NCI-H526 (cell line): ENCODE measurements at regions not wholly inside any gene's neighbourhood (a gene's known extent, or its start where the extent isn't known, plus 50 kb on each side); places are given as distances from the start of the nearest gene placed in this dataset.
"Not testable (repeated sequence)": the region's sequence is repeated elsewhere in the genome, so short reads cannot be mapped to it uniquely, and the experiment has no call there.

Experiments
- DNase-seq, 2 experiments: peaks; one replicate each; lab custom pipeline; 2025; lab: John Stamatoyannopoulos, UW

DNA sequence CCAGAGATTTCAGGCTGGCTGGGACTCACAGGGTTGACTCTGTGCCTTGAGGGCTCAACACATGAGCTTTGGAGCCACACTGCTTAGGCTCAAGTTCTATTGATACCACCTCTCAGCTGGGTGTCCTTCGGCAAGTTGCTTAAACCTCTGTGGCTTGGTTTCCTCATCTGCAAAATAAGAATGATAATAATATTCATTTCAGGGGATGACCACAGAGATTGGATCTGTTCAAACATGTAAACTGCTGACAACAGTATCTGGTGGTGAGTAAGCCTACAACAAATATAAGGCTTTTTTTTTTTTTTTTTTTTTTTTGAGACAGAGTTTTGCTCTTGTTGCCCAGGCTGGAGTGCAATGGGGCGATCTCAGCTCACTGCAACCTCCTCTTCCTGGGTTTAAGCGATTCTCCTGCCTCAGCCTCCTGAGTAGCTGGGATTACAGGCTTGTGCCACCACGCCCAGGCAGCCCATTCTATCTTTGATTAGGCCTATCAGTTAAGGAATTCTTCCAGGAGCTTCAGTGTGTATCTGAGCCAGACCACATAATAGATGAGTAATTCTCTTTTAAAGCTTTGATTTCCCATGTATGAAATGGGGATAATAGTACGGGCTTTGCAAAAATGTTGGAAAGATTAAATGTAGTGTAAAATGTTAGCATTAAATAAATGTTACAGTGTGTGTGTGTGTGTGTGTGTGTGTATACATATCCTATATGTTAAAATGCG lies 437.6 kb downstream of the PRDM2 start:
- no peak for DNase-seq

DNA sequence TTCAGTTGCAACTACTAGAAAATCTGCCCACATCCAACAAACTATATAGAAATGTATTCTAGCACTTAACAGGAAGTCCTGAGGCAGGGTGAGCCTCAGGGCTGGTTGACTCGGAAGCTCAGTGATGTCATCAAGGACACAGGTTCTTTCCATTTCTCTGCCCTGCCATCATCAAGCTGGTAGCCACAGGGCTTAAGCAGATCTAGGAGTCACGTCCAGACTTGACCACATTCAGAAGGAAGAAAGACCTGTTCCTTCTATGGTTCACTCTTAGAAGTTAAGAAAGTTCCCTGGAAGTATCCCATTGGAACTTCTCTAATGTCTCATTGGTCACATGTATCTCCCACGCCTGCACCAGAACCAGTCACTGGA lies 438.1 kb downstream of the PRDM2 start:
- no peak for DNase-seq

DNA sequence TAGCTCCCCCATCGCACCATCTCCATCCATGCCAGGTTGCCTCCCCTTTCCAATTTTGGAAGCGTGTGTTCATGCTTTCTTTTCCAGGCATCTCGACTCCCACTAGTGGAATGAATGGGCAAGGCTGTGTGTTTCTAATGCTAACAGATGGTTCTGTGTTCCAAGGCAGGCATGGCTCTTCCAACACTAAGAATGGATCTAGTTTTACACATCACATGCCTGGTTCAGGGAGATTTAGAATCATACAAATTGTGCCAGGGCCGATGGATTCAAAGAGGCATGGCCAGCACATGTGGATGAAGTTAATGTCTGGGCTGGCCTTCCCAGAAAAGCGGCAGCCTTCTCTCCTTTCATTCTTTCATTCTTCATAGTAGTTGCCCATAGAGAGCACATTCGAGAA lies 438.7 kb downstream of the PRDM2 start:
- DNase-seq, result no peak

DNA sequence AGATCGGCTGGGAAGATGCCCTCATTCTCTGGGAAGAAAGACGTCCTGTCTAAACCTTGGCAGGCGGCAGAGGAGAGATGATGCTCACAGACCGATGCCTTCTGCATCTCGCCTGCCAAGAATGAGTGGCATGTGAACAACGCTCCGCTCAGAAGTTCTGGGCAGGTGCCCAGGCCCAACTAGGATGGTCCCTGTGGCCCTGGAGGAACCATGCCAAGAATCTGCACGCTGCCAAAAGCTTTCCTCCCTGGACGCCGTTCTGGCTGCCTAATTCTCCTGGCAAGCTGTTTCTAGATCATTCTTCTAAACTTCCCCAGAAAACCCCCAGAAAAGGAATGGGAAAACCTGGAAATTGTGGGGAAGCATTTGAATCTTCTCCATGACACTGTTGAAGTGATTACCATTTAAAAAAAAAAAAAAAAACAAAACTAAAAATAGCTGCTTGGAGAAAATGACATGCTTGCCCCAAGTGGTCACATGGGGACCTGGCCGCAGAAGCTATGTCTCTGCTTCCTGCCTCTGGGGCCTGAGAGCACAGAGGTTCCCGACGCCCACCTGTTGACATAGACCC lies 440.9 kb downstream of the PRDM2 start:
- no peak for DNase-seq

DNA sequence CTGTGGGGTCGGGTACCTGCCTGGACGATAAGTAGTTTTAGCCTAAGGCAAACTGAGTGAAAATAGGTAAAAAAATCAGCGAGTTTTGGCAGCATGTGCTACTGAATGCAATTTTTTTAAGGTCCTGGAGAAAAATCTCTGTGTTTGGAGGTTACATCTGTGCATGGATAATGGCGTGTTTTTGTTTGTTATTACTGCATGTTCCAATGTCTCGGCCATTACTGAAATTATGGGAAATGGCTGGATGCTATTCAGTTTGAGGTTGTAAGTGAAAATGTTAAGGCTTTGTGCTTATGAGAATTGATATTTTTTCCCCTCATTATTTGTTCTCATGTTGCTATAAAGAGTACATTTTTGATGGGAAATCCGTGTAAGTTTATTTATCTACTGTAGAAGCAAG lies 441.7 kb downstream of the PRDM2 start:
- DNase-seq, result no peak

DNA sequence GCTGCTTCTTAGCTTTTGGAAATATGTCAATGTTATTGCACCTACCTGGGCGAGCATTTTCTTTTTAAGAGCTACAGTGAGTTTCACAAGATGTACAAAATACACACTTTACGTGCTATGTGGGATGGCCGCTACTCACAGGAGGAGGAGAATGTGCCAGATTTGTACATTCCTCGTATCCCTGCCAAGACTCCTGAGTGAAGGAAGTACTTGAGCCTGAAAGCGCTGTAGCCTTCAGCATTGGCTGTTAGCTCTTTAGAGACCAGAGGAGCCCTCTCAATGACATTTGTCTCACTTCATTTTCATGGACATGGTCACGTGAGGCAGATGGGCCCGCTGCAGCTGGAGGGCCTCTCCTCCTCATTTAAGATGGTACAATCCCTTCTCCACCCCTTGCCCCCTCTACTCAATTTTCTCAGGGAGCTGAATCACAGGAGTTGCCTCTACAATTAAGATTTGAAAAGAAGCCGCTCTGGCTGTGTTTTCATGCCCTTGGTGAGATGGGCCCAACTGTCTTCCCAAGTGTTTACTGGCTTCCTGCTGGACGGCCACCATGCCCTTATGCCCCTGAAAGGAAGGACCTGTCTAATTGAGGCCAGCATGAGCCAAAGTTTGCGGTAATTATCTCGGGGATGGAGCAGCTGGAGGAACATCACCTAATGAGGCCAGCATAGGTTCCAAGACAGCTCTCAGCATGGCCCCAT lies 442.6 kb downstream of the PRDM2 start:
- DNase-seq, result no peak

DNA sequence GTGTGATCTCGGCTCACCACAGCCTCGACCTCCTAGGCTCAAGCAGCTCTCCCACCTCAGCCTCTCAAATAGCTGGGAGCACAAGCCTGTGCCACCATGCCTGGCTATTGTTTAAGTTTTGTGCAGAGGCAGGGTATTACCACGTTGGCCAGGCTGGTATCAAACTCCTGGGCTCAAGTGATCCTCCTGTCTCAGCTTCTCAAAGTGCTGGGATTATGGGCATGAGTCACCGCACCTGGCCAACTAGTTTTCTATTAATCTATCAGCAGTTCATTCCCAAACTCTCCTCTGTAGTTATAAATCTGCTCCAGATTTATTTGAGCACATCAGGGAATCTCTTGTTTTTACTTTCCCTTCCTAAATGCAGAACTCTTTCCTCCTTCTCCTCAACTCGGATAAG lies 443.8 kb downstream of the PRDM2 start:
- DNase-seq, result no peak

DNA sequence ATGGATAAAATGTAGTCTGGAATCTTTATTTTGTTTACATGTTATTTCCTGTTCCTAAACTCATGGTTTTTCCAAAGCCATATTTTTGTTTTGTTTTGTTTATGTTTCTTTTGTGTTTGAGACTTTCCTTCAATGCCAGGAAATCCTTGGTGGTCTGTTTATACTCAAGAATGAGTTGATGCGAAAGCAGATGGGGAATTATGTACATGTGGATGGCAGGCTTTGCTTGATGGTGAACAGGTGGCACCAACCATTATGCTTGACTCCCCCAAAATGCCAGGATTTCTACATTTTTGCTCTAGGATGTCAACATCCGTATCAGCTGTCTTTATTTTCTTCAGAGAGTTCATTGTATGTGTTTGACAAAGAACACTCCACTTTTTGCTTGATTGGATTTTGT lies 448.5 kb downstream of the PRDM2 start:
- no peak for DNase-seq

DNA sequence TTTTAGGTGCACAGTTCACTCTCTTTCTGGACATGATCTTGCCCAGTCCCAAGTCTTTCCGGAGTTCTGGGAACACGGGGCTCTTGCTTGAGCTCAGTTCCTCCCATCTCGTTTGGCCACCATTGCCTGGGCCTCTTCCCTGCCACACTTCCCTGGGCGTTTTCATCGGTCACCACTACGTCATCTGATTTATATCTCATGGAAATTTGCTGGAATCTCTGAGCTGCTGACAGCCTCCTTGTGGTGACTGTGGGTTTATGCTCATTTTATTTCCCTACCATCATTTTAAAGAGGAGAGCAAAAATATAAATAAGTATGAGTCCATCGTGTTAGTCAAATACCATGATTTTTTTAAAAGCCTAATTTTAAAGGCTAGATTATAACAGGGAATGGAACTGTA lies 449.1 kb upstream of the KAZN start:
- DNase-seq, result peak; percentile 66 to 77

DNA sequence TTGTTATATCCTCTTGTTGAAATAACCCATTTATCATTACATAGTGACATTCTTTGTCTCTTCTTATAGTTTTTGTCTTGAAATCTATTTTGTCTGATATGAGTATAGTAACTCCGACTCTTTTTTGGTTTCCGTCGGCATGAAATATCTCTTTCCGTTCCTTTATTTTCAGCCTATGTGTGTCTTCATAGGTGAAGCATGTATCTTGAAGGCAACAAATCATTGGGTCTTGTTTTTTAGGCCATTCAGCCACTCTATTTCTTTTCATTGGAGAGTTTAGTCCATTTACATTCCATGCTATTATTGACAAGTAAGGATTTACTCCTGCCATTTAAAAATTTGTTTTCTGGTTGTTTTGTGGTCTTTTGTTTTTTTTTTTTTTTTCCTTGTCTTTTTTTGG lies 441.9 kb upstream of the KAZN start:
- no peak for DNase-seq

DNA sequence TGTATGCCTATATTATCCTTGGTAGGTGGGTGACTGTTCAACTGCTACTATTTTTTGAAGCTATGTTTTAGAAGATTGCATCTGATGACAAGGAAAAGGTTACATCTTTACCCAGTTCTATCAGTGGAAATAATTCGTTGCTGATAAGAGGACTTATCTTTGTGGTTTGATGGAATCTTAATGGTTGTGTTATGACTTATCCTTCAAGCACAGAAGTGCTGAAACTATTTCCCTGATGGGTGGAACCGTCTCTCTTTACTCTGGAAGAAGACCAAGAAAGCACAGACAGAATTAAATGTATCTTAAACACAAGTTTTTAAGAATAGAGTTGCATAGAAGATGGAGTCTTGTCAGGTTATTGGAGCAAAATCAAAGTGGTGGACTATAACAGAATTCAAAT lies 437.7 kb upstream of the KAZN start:
- no peak for DNase-seq

DNA sequence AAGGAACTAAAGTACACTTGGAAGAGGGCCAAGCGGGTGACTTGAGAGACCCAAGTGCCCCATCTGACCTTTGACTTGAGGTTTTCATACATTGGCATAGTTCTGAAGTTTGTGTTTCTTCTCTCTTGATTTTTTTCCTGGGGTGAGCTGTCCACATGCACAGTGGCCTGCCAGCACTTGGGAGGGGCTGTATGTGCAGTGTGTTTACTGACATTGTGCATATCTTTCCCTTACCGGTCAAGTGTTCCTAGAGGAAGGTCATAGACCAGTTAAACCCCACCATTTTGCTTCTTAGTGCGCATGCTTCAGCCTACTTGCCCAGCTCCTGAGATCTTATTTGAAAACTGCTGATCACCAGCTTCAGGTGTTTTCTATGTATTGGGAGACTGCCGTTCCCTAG lies 435.2 kb upstream of the KAZN start:
- DNase-seq, result no peak

DNA sequence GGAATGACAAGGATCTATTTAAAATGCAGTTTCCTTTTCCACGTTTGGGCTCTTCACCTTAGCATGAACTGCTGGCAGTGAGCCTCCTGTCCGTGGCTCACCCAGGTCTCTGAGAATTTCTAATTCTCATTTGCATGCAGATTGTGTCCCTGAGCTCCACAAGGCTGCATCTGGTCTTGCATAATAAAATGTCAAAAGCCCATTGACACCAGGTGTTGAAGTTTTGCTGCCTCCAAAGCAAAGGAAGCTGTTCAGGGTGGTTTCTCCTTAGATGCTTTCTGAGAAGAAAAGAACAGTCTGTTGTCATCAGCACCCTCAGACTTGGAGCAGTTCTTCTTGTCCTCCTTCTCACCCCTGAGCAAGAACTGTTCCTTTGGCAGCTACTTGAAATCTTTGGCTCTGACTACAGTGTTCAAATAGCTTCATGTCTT lies 433.1 kb upstream of the KAZN start:
- peak; percentile 72 to 84 for DNase-seq

DNA sequence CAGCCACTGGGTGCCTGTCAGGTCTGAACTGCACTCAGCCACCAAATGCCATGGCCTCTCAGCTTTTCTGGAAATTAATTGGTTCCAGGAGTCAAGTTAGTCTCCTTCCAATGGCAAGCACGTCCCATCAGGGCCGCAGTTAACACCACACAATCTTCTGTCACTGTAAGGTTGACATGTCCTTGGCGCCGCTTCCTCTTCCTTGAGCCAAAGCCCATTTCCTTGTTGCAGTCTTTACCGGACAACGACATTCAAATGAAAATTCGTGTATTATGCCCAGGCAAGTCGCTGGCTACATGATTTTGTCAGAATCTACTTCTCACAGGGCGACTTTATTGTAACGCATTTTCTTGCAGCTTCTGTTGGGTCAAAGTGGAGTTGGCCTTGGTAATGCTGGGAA lies 430.6 kb upstream of the KAZN start:
- DNase-seq, result no peak

DNA sequence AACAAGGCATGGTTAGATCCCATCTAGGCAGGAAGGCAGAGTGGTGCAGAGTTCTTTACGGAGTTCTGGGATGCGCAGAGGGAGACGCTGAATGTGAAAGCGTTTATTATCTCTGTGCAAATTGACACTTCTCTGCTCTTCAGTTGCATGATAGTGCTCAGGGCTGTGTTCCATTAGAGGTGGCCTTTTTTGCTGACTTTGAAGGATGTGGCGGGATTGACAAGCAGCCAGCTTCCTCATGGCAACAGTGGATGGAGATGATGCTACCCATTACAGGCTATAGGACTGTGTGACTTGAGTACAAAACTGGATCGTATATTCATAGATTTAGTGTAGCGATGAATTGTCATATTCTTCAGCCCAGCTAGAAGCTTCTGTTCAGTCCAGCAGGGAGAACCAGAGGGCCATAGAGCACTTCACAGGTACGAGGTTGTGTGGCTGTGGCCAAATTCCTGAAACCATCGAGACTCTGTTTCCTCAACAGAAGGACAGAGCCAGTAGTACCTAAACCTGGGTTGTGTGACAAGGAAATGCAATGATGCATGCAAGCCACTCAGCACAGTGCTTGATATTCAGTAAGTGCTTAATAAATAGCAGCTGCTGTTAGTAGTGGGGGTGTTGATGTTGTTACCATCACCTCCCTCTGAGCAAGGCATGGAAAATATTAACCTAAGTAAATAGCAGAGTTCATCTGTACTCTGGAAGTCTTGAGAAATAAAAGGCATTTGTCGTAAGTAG lies 430.0 kb upstream of the KAZN start:
- no peak for DNase-seq

DNA sequence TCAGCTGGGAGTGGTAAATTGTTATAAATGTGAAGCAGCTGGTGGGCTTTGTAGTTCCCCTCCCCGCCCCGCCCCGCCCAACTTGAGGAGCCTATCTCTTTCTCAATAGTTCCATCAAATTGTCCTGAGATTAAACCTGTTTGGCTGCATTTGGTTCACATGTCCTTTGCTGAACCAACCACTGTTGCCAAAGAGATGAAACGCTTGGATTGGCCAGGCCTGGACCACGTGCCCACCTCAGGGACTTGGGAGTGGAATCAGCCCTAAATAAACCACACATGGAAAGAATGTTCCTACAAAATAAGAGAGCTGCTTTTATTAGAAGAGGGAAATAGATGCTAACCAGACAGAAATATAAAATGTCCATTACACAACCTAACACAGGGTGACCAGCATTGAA lies 424.9 kb upstream of the KAZN start:
- no peak for DNase-seq

DNA sequence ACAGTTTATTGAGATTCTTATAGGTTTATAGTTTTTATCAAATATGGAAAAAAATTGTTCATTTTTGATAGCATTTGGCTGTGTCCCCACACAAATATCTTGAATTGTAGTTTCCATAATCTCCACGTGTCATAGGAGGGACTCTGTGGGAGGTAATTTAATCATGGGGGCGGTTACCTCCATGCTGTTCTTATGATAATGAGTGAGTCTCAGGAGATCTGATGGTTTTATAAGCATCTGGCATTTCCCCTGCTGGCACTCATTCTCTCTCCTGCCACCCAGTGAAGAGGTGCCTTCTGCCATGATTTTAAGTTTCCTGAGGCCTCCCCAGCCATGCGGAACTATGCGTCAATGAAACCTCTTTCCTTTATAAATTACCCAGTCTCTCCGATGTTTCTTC lies 420.6 kb upstream of the KAZN start:
- DNase-seq, result not testable (repeated sequence)

DNA sequence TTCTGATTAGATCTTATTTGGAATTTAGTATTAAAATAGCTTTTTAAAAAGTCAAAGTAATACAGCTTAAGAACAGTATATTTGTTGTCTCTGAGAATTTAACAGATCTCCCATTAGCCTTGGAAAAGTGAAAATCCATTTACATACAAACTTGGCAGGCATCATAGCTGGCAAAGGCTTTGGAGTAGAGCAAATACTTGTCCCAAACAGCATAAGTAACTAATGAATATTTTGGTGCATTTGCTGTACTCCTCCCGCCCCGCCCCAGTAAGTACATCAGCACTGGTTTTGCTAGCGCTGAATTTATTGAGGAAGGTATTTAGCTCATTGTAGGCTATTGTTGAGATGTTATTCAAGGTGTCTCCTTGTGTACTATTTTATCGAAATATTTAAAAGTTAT lies 417.7 kb upstream of the KAZN start:
- DNase-seq, result no peak

DNA sequence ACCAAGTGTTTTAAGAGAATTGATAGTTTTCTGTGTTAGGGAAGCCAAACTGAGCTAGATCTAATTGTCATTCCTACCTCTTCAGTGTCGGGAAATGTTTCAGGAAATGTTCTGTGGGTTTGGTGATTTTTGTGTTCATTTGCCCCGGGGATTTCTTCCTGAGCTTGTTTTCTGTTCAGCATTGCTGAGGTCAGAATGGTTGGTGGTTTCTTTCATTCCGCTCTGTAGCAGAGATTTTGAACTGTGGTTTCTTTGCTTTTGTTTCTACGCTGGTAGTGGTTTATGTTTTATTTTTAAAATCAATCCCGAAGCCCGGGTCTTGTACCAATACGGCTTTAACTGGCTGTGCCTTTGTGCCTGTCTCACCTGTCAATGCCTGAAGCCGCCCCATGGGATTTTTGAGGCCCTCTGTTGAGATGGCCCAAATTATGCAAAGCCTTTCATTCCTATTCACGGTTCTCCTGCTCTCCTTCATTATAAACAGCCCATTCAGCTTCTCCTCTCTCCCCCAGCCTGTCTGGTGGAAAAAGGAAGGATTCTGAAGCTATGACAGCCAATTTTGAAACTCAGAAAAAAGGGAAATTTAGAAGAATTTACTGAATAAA lies 417.2 kb upstream of the KAZN start:
- DNase-seq, result peak; percentile 44 to 64

DNA sequence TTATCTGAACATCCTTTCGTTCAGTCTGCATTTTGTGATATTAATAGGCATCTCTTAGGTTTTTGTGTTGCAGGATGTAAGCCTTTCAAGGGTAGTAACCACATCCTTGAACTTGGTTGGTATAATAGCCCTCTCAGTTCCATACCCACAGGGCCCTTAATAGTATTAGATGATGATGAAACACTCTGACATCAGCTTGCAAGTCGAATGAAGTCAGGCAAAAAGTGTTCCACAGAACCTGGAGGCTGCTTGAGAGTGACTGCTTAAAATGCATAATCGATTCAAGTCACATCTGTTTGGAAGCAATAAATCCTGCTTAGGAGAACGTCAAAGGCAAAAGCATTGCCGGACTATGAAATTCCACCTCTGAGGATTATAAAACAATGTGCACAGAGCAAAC lies 415.6 kb upstream of the KAZN start:
- no peak for DNase-seq

DNA sequence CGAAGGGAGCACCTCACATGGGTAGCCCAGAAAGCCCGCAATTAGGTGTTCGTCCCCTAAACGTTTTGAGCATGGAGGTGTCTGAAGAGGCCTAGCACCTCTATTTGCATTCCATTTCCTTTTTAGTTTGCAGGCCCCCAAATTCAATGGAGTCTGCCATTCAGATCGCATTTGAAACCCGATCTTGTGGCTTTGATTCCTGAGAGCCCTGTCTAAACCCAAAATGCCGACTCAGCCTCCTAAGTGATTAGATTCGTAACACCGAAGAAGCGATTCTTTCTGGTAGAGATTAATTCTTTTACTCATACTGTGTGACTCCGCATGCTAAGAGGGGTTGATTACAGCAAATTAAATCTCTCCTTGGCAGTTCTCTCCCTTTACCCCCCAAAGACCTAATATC lies 415.2 kb upstream of the KAZN start:
- no peak for DNase-seq

DNA sequence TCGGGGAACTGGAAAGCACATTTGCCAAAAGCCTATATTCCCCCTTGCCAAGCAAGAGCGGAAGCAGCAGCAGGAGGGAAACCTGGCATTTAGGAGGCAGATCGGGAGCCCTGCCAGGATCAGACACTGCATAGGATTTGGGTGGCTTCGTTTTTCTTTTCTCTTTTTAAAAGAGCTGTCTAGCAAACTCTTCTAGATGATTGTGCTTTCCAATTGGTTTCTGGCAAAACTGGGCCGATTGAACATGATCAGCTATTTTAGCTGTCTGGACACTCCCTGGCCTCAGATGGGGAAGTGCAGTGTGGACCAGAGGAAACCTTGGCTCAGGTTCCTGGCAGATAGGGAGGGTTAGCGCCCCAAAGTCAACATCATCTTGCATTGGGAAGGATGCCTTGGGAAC lies 414.0 kb upstream of the KAZN start:
- no peak for DNase-seq

DNA sequence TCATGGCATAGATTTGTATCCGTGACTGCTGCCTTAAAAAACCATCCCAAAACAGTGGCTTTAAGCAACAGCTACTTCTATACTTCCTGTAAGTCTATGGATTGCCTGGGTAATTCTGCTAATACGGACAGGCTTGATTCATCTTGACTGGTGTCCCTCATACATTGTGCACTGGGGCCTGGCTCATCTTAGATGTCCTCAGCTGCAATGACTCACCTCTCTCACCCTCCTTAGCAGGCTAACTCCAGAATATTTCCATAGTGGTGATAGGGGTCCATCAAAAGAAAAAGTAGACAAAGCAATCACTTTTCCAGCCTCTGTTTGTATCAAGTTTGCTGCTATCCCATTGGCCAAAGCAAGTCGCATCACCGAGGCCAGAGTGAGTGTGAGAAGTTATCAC lies 409.1 kb upstream of the KAZN start:
- DNase-seq, result no peak
